ENCODE measurements at regions not wholly inside any gene's neighbourhood (a gene's known extent, or its start where the extent isn't known, plus 50 kb on each side); places are given as distances from the start of the nearest gene placed in this dataset.

- no peaks in the 10 kb centered on the region for H3K27me3 Mint-ChIP-seq (ENCODE audit: low read depth)
- no peak overlapping the region for H3K27ac Mint-ChIP-seq
- H3K4me3 Mint-ChIP-seq: no peak overlapping the region
- H3K36me3 Mint-ChIP-seq: no peaks in the 10 kb centered on the region
- peaks cover 16% of the 10 kb centered on the region for H3K9me3 Mint-ChIP-seq
- no peak for TF ChIP-seq CTCF (IDR thresholded peaks at IDR 0.05; ENCODE audit: unreplicated experiment)
- DNase-seq (ENCODE audit: low spot score in 2 of 2, unreplicated experiment in 2 of 2): no peak
- H3K4me1 Mint-ChIP-seq: no peaks in the 10 kb centered on the region
Measured at GRCh38 chr12:30345744-30346471, 349.8 kb downstream of the IPO8 start.

GRCh38 chr12:30330565-30330964 is 365.1 kb downstream of the IPO8 start:
- no peaks in the 10 kb centered on the region for H3K9me3 Mint-ChIP-seq

GRCh38 chr12:30329281-30329680 is 366.4 kb downstream of the IPO8 start:
- DNase-seq (ENCODE audit: low spot score in 2 of 2, unreplicated experiment in 2 of 2): no peak
- no peak for TF ChIP-seq CTCF (IDR thresholded peaks at IDR 0.05; ENCODE audit: unreplicated experiment)
- peaks cover 16% of the 10 kb centered on the region for H3K27me3 Mint-ChIP-seq (ENCODE audit: low read depth)
- no peaks in the 10 kb centered on the region for H3K4me1 Mint-ChIP-seq
- H3K36me3 Mint-ChIP-seq: no peaks in the 10 kb centered on the region
- no peak overlapping the region for H3K27ac Mint-ChIP-seq
- peaks cover under 1% of the 10 kb centered on the region for H3K9me3 Mint-ChIP-seq
- no peak overlapping the region for H3K4me3 Mint-ChIP-seq

More at GRCh38 chr12:30330565-30330964, 365.1 kb downstream of the IPO8 start:
- Mint-ChIP-seq H3K27ac (no peak overlapping the region), H3K4me1 (no peaks in the 10 kb centered on the region), H3K4me3 (no peak overlapping the region), H3K36me3 (no peaks in the 10 kb centered on the region), H3K27me3 (ENCODE audit: low read depth) (peaks cover 13% of the 10 kb centered on the region)
- TF ChIP-seq CTCF (IDR thresholded peaks at IDR 0.05; ENCODE audit: unreplicated experiment): no peak
- DNase-seq (ENCODE audit: low spot score in 2 of 2, unreplicated experiment in 2 of 2): no peak

- Mint-ChIP-seq H3K27me3 (ENCODE audit: low read depth) (peaks cover 8% of the 10 kb centered on the region), H3K4me3 (no peak overlapping the region), H3K4me1 (no peaks in the 10 kb centered on the region), H3K9me3 (peaks cover 3% of the 10 kb centered on the region), H3K36me3 (no peaks in the 10 kb centered on the region), H3K27ac (no peak overlapping the region)
- DNase-seq (ENCODE audit: low spot score in 2 of 2, unreplicated experiment in 2 of 2): no peak
- TF ChIP-seq CTCF (IDR thresholded peaks at IDR 0.05; ENCODE audit: unreplicated experiment): no peak
Measured at GRCh38 chr12:30323008-30323407, 372.7 kb downstream of the IPO8 start.

GRCh38 chr12:30320561-30320960 is 375.1 kb downstream of the IPO8 start:
- Mint-ChIP-seq H3K27me3 (ENCODE audit: low read depth) (peaks cover 8% of the 10 kb centered on the region), H3K4me1 (no peaks in the 10 kb centered on the region), H3K9me3 (peaks cover 3% of the 10 kb centered on the region), H3K27ac (no peak overlapping the region), H3K36me3 (no peaks in the 10 kb centered on the region), H3K4me3 (no peak overlapping the region)
- no peak for DNase-seq (ENCODE audit: low spot score in 2 of 2, unreplicated experiment in 2 of 2)
- no peak for TF ChIP-seq CTCF (IDR thresholded peaks at IDR 0.05; ENCODE audit: unreplicated experiment)

All from mesothelial cell of epicardium (in vitro differentiated cells).